Right lobe of liver (tissue), 4 donors: ENCODE measurements at regions not wholly inside any gene's neighbourhood (a gene's known extent, or its start where the extent isn't known, plus 50 kb on each side); places are given as distances from the start of the nearest gene placed in this dataset.

Experiments
- CTCF ChIP-seq, 4 donors: fragments of 200-600 bp in 3 of 4; fragments of 450-650 bp in 1 of 4; IDR thresholded peaks; one replicate each; pipeline versions ENCODE4 v1.5.1 to v1.8.0; 2016 to 2022; ENCODE audit warnings: antibody characterized with exemption in 4 of 4, mild to moderate bottlenecking in 2 of 4
- POLR2A ChIP-seq: fragments of 450-650 bp; IDR thresholded peaks from one replicate; pipeline ENCODE4 v1.6.1; 2017; ENCODE audit warnings: antibody characterized with exemption, mild to moderate bottlenecking
- donor health status: DM: no; HTN: no; CAD: no.
- donor health status: DM: no; HTN: no; CAD: no.
- donor health status: DM: no; HTN: yes; CAD: no.

GRCh38 chr1:199644912-199645311 is 382.6 kb upstream of the NR5A2 start:
- TF ChIP-seq CTCF (IDR thresholded peaks at IDR 0.05) (no peak), POLR2A (no peak)
